HepG2 (cell line): ENCODE measurements at regions not wholly inside any gene's neighbourhood (a gene's known extent, or its start where the extent isn't known, plus 50 kb on each side); places are given as distances from the start of the nearest gene placed in this dataset.

Experiments used
- ATAC-seq: fragments of 200-7000 bp; cut with Tn5 transposase; 3 replicates; pipeline ENCODE4 v1.9.1; 2020; ENCODE audit warnings: mild to moderate bottlenecking, moderate library complexity
- BruUV-seq: library from RNA; stranded (reverse); fragments of 400-500 nt; replicated peaks from 2 replicates; lab custom pipeline; 2021; lab: Mats Ljungman, UMichigan
- CTCF ChIA-PET: fragments of 300-600 bp; formaldehyde crosslinking; extraction: SDS; loops from one replicate; lab custom pipeline; 2021; ENCODE audit warnings: low total read pairs, inconsistent platforms, low intra/inter-chr PET ratio; lab: Yijun Ruan, JAX
- POLR2A ChIA-PET: fragments of 350-600 bp; sonication (Branson Sonifier 250); formaldehyde crosslinking; loops from one replicate; lab custom pipeline; 2020; ENCODE audit warnings: antibody characterized with exemption, inconsistent platforms; lab: Yijun Ruan, JAX
- DNase-seq: peaks from one replicate; pipeline ENCODE4 v3.0.0-alpha.2; 2015; ENCODE audit warnings: low spot score
- FAIRE-seq: peaks from 3 replicates; lab custom pipeline; 2011; peaks lifted over from hg19 to GRCh38; lab: Jason Lieb, UNC
- H2AFZ ChIP-seq: one replicate; pipeline ENCODE4 v1.6.1; 2011; ENCODE audit warnings: low read length, inconsistent platforms
- H3K27ac ChIP-seq: fragments of 300-600 bp; 3 replicates; pipeline ENCODE4 v1.8.0; 2011; ENCODE audit warnings: mixed run types, mild to moderate bottlenecking, mixed read lengths, low read length, inconsistent platforms; ENCODE audit not compliant: insufficient read depth; ENCODE audit errors: extremely low read length
- H3K27me3 ChIP-seq, 2 experiments: fragments of 200-600 bp in 1 of 2; 2 replicates in 1 of 2; 3 replicates in 1 of 2; pipeline versions ENCODE4 v1.6.0 to v1.8.0; 2011; ENCODE audit warnings: low read length in 2 of 2, mild to moderate bottlenecking in 2 of 2, moderate library complexity in 2 of 2, inconsistent platforms in 1 of 2; ENCODE audit not compliant: insufficient read depth in 2 of 2, control insufficient read depth in 1 of 2
- H3K36me3 ChIP-seq, 2 experiments: fragments of 200-600 bp in 1 of 2; replicated peaks in 1 of 2; 2 replicates in 1 of 2; 3 replicates in 1 of 2; pipeline versions ENCODE4 v1.5.1 to v1.8.0; 2011; ENCODE audit warnings: low read length in 2 of 2, inconsistent platforms in 1 of 2; ENCODE audit not compliant: insufficient read depth in 2 of 2, control insufficient read depth in 1 of 2
- H3K4me1 ChIP-seq: 2 replicates; pipeline ENCODE4 v1.5.1; 2012; ENCODE audit warnings: low read length, inconsistent platforms; ENCODE audit not compliant: insufficient read depth
- H3K4me2 ChIP-seq: 2 replicates; pipeline ENCODE4 v1.6.0; 2011; ENCODE audit warnings: low read depth, low read length, inconsistent platforms
- H3K4me3 ChIP-seq, 3 experiments: fragments of 200-600 bp in 1 of 3; sonication (generic), shearing (Covaris generic) in 1 of 3; replicated peaks in 1 of 3; 2 replicates each; pipeline ENCODE4 v1.5.1; 2011 to 2016; ENCODE audit warnings: low read length in 3 of 3, inconsistent platforms in 2 of 3, low read depth in 2 of 3, mild to moderate bottlenecking in 2 of 3, control low read depth in 1 of 3, mixed read lengths in 1 of 3; ENCODE audit not compliant: insufficient read depth in 1 of 3
- H3K79me2 ChIP-seq: one replicate; pipeline ENCODE4 v1.6.1; 2011; ENCODE audit warnings: low read length, inconsistent platforms; ENCODE audit not compliant: insufficient read depth
- H3K9ac ChIP-seq: 2 replicates; pipeline ENCODE4 v1.6.0; 2011; ENCODE audit warnings: mild to moderate bottlenecking, low read depth, low read length, inconsistent platforms; ENCODE audit not compliant: insufficient read depth
- H3K9me3 ChIP-seq: 2 replicates; pipeline ENCODE4 v1.5.1; 2012; ENCODE audit warnings: mild to moderate bottlenecking, low read length
- H4K20me1 ChIP-seq: 2 replicates; pipeline ENCODE4 v1.6.0; 2011; ENCODE audit warnings: inconsistent platforms, mild to moderate bottlenecking, low read length, moderate library complexity; ENCODE audit not compliant: insufficient read depth
- CSRNP1 ChIP-seq: sonication (generic); formaldehyde crosslinking; IDR thresholded peaks from 2 replicates; pipeline ENCODE4 v1.8.1; 2023; ENCODE audit warnings: mild to moderate bottlenecking, missing genetic modification reagents
- DNMT3B ChIP-seq: conservative IDR thresholded peaks from 2 replicates; pipeline ENCODE4 v1.6.1; 2016; ENCODE audit warnings: missing biosample characterization, control low read depth
- NR0B2 ChIP-seq: sonication (generic); formaldehyde crosslinking; IDR thresholded peaks from 2 replicates; pipeline ENCODE4 v1.4.0; 2020; ENCODE audit warnings: mild to moderate bottlenecking, missing genetic modification reagents
- RAD51 ChIP-seq: fragments of 450-650 bp; IDR thresholded peaks from 2 replicates; pipeline ENCODE4 v1.6.1; 2016; ENCODE audit warnings: borderline replicate concordance
- TBP ChIP-seq: sonication (generic); formaldehyde crosslinking; IDR thresholded peaks from 2 replicates; pipeline ENCODE4 v1.5.0; 2020; ENCODE audit warnings: missing genetic modification reagents
- TEAD2 ChIP-seq: sonication (generic); formaldehyde crosslinking; IDR thresholded peaks from 2 replicates; pipeline ENCODE4 v1.9.0; 2021; ENCODE audit warnings: missing genetic modification reagents
- ZBTB3 ChIP-seq: sonication (generic); formaldehyde crosslinking; IDR thresholded peaks from 2 replicates; pipeline ENCODE4 v1.4.0; 2020; ENCODE audit warnings: low read depth, mild to moderate bottlenecking, moderate library complexity, missing genetic modification reagents, borderline replicate concordance
- ZFP90 ChIP-seq: sonication (generic); formaldehyde crosslinking; IDR thresholded peaks from 2 replicates; pipeline ENCODE4 v1.8.0; 2022; ENCODE audit warnings: missing genetic modification reagents, mild to moderate bottlenecking, inconsistent platforms, borderline replicate concordance
- ZNF10 ChIP-seq: sonication (generic); formaldehyde crosslinking; IDR thresholded peaks from 2 replicates; pipeline ENCODE4 v1.4.0; 2020; ENCODE audit warnings: mild to moderate bottlenecking, low read depth, missing genetic modification reagents, borderline replicate concordance
- WGBS: methylation state at CpG from one replicate; pipeline ENCODE4 v1.1.6; 2017; ENCODE audit warnings: low lambda C conversion rate; 5-methylcytosine and 5-hydroxymethylcytosine counted together
- in situ Hi-C: cut with HindIII; loops from 2 replicates; pipeline ENCODE4 v1.10.0; 2017; ENCODE audit warnings: low pct_unique_long_range_greater_than_20kb; ENCODE audit not compliant: extremely low pct_ligation_motif_present
- intact Hi-C: fragments of 100-400 bp; cut with micrococcal nuclease; formaldehyde crosslinking; loops from one replicate; pipeline ENCODE4 v1.10.0; 2022; ENCODE audit not compliant: unreplicated experiment

- intact Hi-C loops (no loop called here), in situ Hi-C loops (no loop called here)
- Histone ChIP-seq H4K20me1 (no peaks in the 10 kb centered on the region), H3K4me1 (no peaks in the 10 kb centered on the region), H3K4me3 (no peak overlapping the region), H3K36me3 (no peaks in the 10 kb centered on the region), H3K27me3 (no peaks in the 10 kb centered on the region), H3K9me3 (no peaks in the 10 kb centered on the region), H3K4me2 (no peak overlapping the region), H3K27ac (no peak overlapping the region), H3K79me2 (no peaks in the 10 kb centered on the region), H2AFZ (no peak overlapping the region), H3K9ac (no peak overlapping the region)
- TF ChIP-seq DNMT3B (CRISPR knock-in tag) = no peak
- no peak for TF ChIP-seq CSRNP1 (CRISPR knock-in tag)
- no TSS peak for BruUV-seq
- ChIA-PET POLR2A (no interaction called here), CTCF (no interaction called here)
- no peak for FAIRE-seq
- ATAC-seq = no peak
- WGBS = 4% methylated on average over 2 of the region's 2 CpGs
- DNase-seq = no peak
Measured at GRCh38 chr2:180564051-180564450, 416.4 kb upstream of the UBE2E3 start.

GRCh38 chr2:180562378-180562777 lies 418.0 kb upstream of the UBE2E3 start:
- Histone ChIP-seq H2AFZ (no peak overlapping the region), H4K20me1 (no peaks in the 10 kb centered on the region), H3K9me3 (no peaks in the 10 kb centered on the region), H3K27ac (no peak overlapping the region), H3K27me3 (no peaks in the 10 kb centered on the region)
- no TSS peak for BruUV-seq
- no peak for FAIRE-seq
- CTCF ChIA-PET = no interaction called here
- WGBS = 8% methylated on average over 3 of the region's 3 CpGs
- intact Hi-C loops = no loop called here
- TF ChIP-seq ZNF10 (CRISPR knock-in tag) = no peak
- TF ChIP-seq ZBTB3 (CRISPR knock-in tag) = no peak
- TF ChIP-seq RAD51 = no peak
- TF ChIP-seq NR0B2 (CRISPR knock-in tag) = no peak
- no peak for TF ChIP-seq ZFP90
- no peak for TF ChIP-seq TBP (CRISPR knock-in tag)
- no peak for TF ChIP-seq TEAD2 (CRISPR knock-in tag)
- TF ChIP-seq, all 625 proteins: peak for 0
- DNase-seq = no peak
- no peak for ATAC-seq
- Histone ChIP-seq H3K4me2 (no peak overlapping the region), H3K4me3 (no peak overlapping the region), H3K36me3 (no peaks in the 10 kb centered on the region), H3K9ac (no peak overlapping the region), H3K79me2 (no peaks in the 10 kb centered on the region), H3K4me1 (no peaks in the 10 kb centered on the region)
- in situ Hi-C loops = no loop called here
- POLR2A ChIA-PET = no interaction called here
